ENCODE measurements at regions not wholly inside any gene's neighbourhood (a gene's known extent, or its start where the extent isn't known, plus 50 kb on each side); places are given as distances from the start of the nearest gene placed in this dataset.

DNA sequence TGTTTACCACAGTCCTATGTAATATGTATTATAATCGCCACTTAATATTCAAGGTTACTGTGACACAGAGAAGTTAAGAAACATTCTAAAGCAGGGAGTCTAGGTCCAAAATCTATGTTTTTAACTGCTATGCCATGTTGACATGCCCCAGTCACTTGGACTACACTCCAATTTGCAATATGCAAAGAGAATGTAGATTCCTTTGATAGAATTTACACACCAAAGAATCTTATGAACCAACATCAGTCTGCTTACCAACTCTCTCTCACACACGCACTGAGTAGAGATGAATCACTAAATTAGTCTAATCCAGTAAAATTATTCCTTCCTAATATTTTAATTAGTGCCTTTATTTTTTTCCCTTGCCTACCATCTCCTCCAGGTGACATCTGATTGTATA is 266.2 kb downstream of the OLFM3 start (continued):
- TF ChIP-seq NRF1 (IDR thresholded peaks at IDR 0.05; ENCODE audit: low read depth, low read length): no peak

DNA sequence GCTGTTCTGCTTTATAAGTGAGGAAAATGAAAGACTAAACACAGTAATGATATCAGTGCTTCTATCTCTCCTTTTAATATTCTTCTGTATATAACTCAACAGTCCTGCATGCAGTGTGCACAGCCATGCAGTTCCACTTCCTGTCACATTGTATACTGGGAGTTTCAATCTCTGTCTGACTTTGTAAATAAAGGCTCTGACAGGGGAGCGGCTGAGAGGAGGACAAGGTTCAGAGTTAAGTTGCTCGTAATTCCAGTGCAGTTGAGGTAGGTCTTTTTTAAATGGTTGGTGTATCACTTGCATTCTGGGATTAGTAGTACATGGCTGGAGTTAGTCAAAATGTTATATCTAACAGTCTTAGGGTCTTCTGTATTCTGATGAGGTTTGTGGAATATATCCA is 264.5 kb downstream of the OLFM3 start:
- H3K23ac ChIP-seq (ENCODE audit: insufficient read length): no peak overlapping the region
- no peak for FAIRE-seq
- TF ChIP-seq YY1 (IDR thresholded peaks at IDR 0.05; ENCODE audit: low read depth, low read length) (no peak), ZNF274 (IDR thresholded peaks at IDR 0.05; ENCODE audit: borderline replicate concordance, extremely low read depth, low read length) (no peak), GABPA (IDR thresholded peaks at IDR 0.05; ENCODE audit: borderline replicate concordance, insufficient read depth, low read length) (no peak)
- H4K8ac ChIP-seq (ENCODE audit: extremely low read depth, insufficient read depth, low read length): no peak overlapping the region
- no peak overlapping the region for H2BK20ac ChIP-seq (ENCODE audit: low read length)
- no peak overlapping the region for H3K18ac ChIP-seq (ENCODE audit: extremely low read depth, low read length)
- no peak overlapping the region for H2BK12ac ChIP-seq (ENCODE audit: low read depth, low read length)
- H3K27ac ChIP-seq (ENCODE audit: low read depth, low read length): no peak overlapping the region
- no peaks in the 10 kb centered on the region for H3K23me2 ChIP-seq (ENCODE audit: low read depth, low read length)
- H3K4me3 ChIP-seq (ENCODE audit: extremely low read depth in 1 of 4, insufficient read depth in 2 of 4, low read depth in 3 of 4, low read length in 4 of 4): no peak overlapping the region
- H3K14ac ChIP-seq (ENCODE audit: insufficient read length): no peak overlapping the region
- H3K9me3 ChIP-seq (ENCODE audit: insufficient read depth in 2 of 2, low read depth in 1 of 2, low read length in 1 of 2): no peaks in the 10 kb centered on the region
- no peak overlapping the region for H3K56ac ChIP-seq (replicated peaks; ENCODE audit: insufficient read length, low read depth, low read length)
- no peak overlapping the region for H2AK5ac ChIP-seq (ENCODE audit: low read depth, low read length)
- H4K91ac ChIP-seq (replicated peaks; ENCODE audit: insufficient read length, low read length): no peak overlapping the region
- no peaks in the 10 kb centered on the region for H4K20me1 ChIP-seq (replicated peaks in 1 of 2; ENCODE audit: control insufficient read depth in 1 of 2, insufficient read depth in 2 of 2, low read length in 2 of 2)
- 94% methylated on average over 2 of the region's 2 CpGs; no CpG with 5 or more reads in 1 of the 2 experiments for WGBS, 2 experiments (ENCODE audit: extremely low coverage in 1 of 2, insufficient coverage in 1 of 2, insufficient read length in 1 of 2, insufficient replicate concordance in 2 of 2, low coverage in 1 of 2, low lambda C conversion rate in 2 of 2, missing lambda C conversion rate in 1 of 2)
- ChIA-PET CTCF (ENCODE audit: partially characterized antibody) (no interaction called here), POLR2A (ENCODE audit: partially characterized antibody) (no interaction called here)
- no peaks in the 10 kb centered on the region for H3K27me3 ChIP-seq (replicated peaks in 1 of 4; ENCODE audit: control insufficient read depth in 3 of 4, extremely low read depth in 1 of 4, insufficient read depth in 3 of 4, low read length in 3 of 4)
- no peak overlapping the region for H3K4ac ChIP-seq (replicated peaks; ENCODE audit: insufficient read length, low read depth, low read length)
- H3K36me3 ChIP-seq (ENCODE audit: control insufficient read depth in 2 of 4, insufficient read depth in 4 of 4, low read length in 3 of 4): no peaks in the 10 kb centered on the region
- no peak overlapping the region for H2BK120ac ChIP-seq (replicated peaks; ENCODE audit: low read depth, low read length)
- no peak overlapping the region for H2AFZ ChIP-seq (ENCODE audit: low read length)
- no peak overlapping the region for H2BK15ac ChIP-seq (ENCODE audit: low read length)
- no peak overlapping the region for H3K9ac ChIP-seq (replicated peaks in 1 of 4; ENCODE audit: extremely low read depth in 1 of 4, low read depth in 3 of 4, low read length in 3 of 4)
- no peaks in the 10 kb centered on the region for H3K79me1 ChIP-seq (ENCODE audit: low read depth, low read length)
- no peaks in the 10 kb centered on the region for H3K4me1 ChIP-seq (replicated peaks in 1 of 4; ENCODE audit: control insufficient read depth in 3 of 4, insufficient read depth in 4 of 4, low read length in 3 of 4)
- no peak overlapping the region for H2BK5ac ChIP-seq (ENCODE audit: low read depth, low read length)
- H3K4me2 ChIP-seq (ENCODE audit: insufficient read depth in 1 of 2, low read depth in 2 of 2, low read length in 2 of 2): no peak overlapping the region
- no peaks in the 10 kb centered on the region for H3K79me2 ChIP-seq (ENCODE audit: control insufficient read depth in 1 of 2, insufficient read depth in 2 of 2, low read length in 2 of 2)
- H4K5ac ChIP-seq (ENCODE audit: insufficient read length, low read depth, low read length): no peak overlapping the region
- DNase-seq (ENCODE audit: low read depth in 1 of 2, low spot score in 2 of 2): no peak
